ENCODE measurements at regions not wholly inside any gene's neighbourhood (a gene's known extent, or its start where the extent isn't known, plus 50 kb on each side); places are given as distances from the start of the nearest gene placed in this dataset.
"Not testable (repeated sequence)": the region's sequence is repeated elsewhere in the genome, so short reads cannot be mapped to it uniquely, and the experiment has no call there.

- no peak overlapping the region for H4K91ac ChIP-seq (replicated peaks; ENCODE audit: insufficient read length, low read length)
- POLR2A ChIA-PET (ENCODE audit: partially characterized antibody) = no interaction called here
- H3K14ac ChIP-seq (ENCODE audit: insufficient read length) = no peak overlapping the region
- H4K20me1 ChIP-seq (replicated peaks in 1 of 2; ENCODE audit: control insufficient read depth in 1 of 2, insufficient read depth in 2 of 2, low read length in 2 of 2) = no peaks in the 10 kb centered on the region
- no peak overlapping the region for H2AK5ac ChIP-seq (ENCODE audit: low read depth, low read length)
- WGBS, 2 experiments (ENCODE audit: extremely low coverage in 1 of 2, insufficient coverage in 1 of 2, insufficient read length in 1 of 2, insufficient replicate concordance in 2 of 2, low coverage in 1 of 2, low lambda C conversion rate in 2 of 2, missing lambda C conversion rate in 1 of 2) = 58% methylated on average over 1 of the region's 1 CpG; no CpG with 5 or more reads in 1 of the 2 experiments
- no peaks in the 10 kb centered on the region for H3K4me1 ChIP-seq (replicated peaks in 1 of 4; ENCODE audit: control insufficient read depth in 3 of 4, insufficient read depth in 4 of 4, low read length in 3 of 4)
- H3K36me3 ChIP-seq (ENCODE audit: control insufficient read depth in 2 of 4, insufficient read depth in 4 of 4, low read length in 3 of 4) = no peaks in the 10 kb centered on the region
- FAIRE-seq = no peak
- no peak overlapping the region for H3K4me2 ChIP-seq (ENCODE audit: insufficient read depth in 1 of 2, low read depth in 2 of 2, low read length in 2 of 2)
- H4K5ac ChIP-seq (ENCODE audit: insufficient read length, low read depth, low read length) = no peak overlapping the region
- H2BK15ac ChIP-seq (ENCODE audit: low read length) = no peak overlapping the region
- H4K8ac ChIP-seq (ENCODE audit: extremely low read depth, insufficient read depth, low read length) = no peak overlapping the region
- H3K23me2 ChIP-seq (ENCODE audit: low read depth, low read length) = no peaks in the 10 kb centered on the region
- TF ChIP-seq MAFK (IDR thresholded peaks at IDR 0.05; ENCODE audit: low read depth, low read length) (peak; percentile 20; the same call in 1 of the 2 replicates), EZH2 (IDR thresholded peaks at IDR 0.05; ENCODE audit: low read depth, low read length, severe bottlenecking) (no peak)
- CTCF ChIA-PET (ENCODE audit: partially characterized antibody) = no interaction called here
- H2BK120ac ChIP-seq (replicated peaks; ENCODE audit: low read depth, low read length) = no peak overlapping the region
- H3K27ac ChIP-seq (ENCODE audit: low read depth, low read length) = no peak overlapping the region
- no peak overlapping the region for H3K4ac ChIP-seq (replicated peaks; ENCODE audit: insufficient read length, low read depth, low read length)
- no peak for DNase-seq (ENCODE audit: low read depth in 1 of 2, low spot score in 2 of 2)
- no peak overlapping the region for H3K18ac ChIP-seq (ENCODE audit: extremely low read depth, low read length)
- no peaks in the 10 kb centered on the region for H3K27me3 ChIP-seq (replicated peaks in 1 of 4; ENCODE audit: control insufficient read depth in 3 of 4, extremely low read depth in 1 of 4, insufficient read depth in 3 of 4, low read length in 3 of 4)
- no peak overlapping the region for H3K56ac ChIP-seq (replicated peaks; ENCODE audit: insufficient read length, low read depth, low read length)
- H3K79me1 ChIP-seq (ENCODE audit: low read depth, low read length) = no peaks in the 10 kb centered on the region
- H3K79me2 ChIP-seq (ENCODE audit: control insufficient read depth in 1 of 2, insufficient read depth in 2 of 2, low read length in 2 of 2) = no peaks in the 10 kb centered on the region
- no peak overlapping the region for H3K9ac ChIP-seq (replicated peaks in 1 of 4; ENCODE audit: extremely low read depth in 1 of 4, low read depth in 3 of 4, low read length in 3 of 4)
- no peak overlapping the region for H2BK5ac ChIP-seq (ENCODE audit: low read depth, low read length)
- no peak overlapping the region for H3K4me3 ChIP-seq (ENCODE audit: extremely low read depth in 1 of 4, insufficient read depth in 2 of 4, low read depth in 3 of 4, low read length in 4 of 4)
- H3K9me3 ChIP-seq (ENCODE audit: insufficient read depth in 2 of 2, low read depth in 1 of 2, low read length in 1 of 2) = peaks cover 6 to 10% of the 10 kb centered on the region in 2 experiments; a peak in 3 of 4 replicates
- no peak overlapping the region for H2BK20ac ChIP-seq (ENCODE audit: low read length)
- no peak overlapping the region for H2BK12ac ChIP-seq (ENCODE audit: low read depth, low read length)
- H2AFZ ChIP-seq (ENCODE audit: low read length) = no peak overlapping the region
- H3K23ac ChIP-seq (ENCODE audit: insufficient read length) = no peak overlapping the region
Measured at GRCh38 chr21:24486973-24487372, 1120.3 kb downstream of the MRPL39 start.

- H2AFZ ChIP-seq (ENCODE audit: low read length); H4K91ac ChIP-seq (replicated peaks; ENCODE audit: insufficient read length, low read length); H3K4me2 ChIP-seq (ENCODE audit: insufficient read depth in 1 of 2, low read depth in 2 of 2, low read length in 2 of 2); H3K27ac ChIP-seq (ENCODE audit: low read depth, low read length); H3K4me1 ChIP-seq (replicated peaks in 1 of 4; ENCODE audit: control insufficient read depth in 3 of 4, insufficient read depth in 4 of 4, low read length in 3 of 4); H4K5ac ChIP-seq (ENCODE audit: insufficient read length, low read depth, low read length); H2BK15ac ChIP-seq (ENCODE audit: low read length); H2BK120ac ChIP-seq (replicated peaks; ENCODE audit: low read depth, low read length); H3K23ac ChIP-seq (ENCODE audit: insufficient read length); FAIRE-seq; CTCF ChIA-PET (ENCODE audit: partially characterized antibody); H3K23me2 ChIP-seq (ENCODE audit: low read depth, low read length); H3K56ac ChIP-seq (replicated peaks; ENCODE audit: insufficient read length, low read depth, low read length); H4K8ac ChIP-seq (ENCODE audit: extremely low read depth, insufficient read depth, low read length); H3K27me3 ChIP-seq (replicated peaks in 1 of 4; ENCODE audit: control insufficient read depth in 3 of 4, extremely low read depth in 1 of 4, insufficient read depth in 3 of 4, low read length in 3 of 4); H2BK20ac ChIP-seq (ENCODE audit: low read length); H3K9ac ChIP-seq (replicated peaks in 1 of 4; ENCODE audit: extremely low read depth in 1 of 4, low read depth in 3 of 4, low read length in 3 of 4); H2BK12ac ChIP-seq (ENCODE audit: low read depth, low read length); H2BK5ac ChIP-seq (ENCODE audit: low read depth, low read length); DNase-seq (ENCODE audit: low read depth in 1 of 2, low spot score in 2 of 2); H2AK5ac ChIP-seq (ENCODE audit: low read depth, low read length); H3K4me3 ChIP-seq (ENCODE audit: extremely low read depth in 1 of 4, insufficient read depth in 2 of 4, low read depth in 3 of 4, low read length in 4 of 4); H3K4ac ChIP-seq (replicated peaks; ENCODE audit: insufficient read length, low read depth, low read length); POLR2A ChIA-PET (ENCODE audit: partially characterized antibody); H3K36me3 ChIP-seq (ENCODE audit: control insufficient read depth in 2 of 4, insufficient read depth in 4 of 4, low read length in 3 of 4); H3K14ac ChIP-seq (ENCODE audit: insufficient read length); H3K79me2 ChIP-seq (ENCODE audit: control insufficient read depth in 1 of 2, insufficient read depth in 2 of 2, low read length in 2 of 2); H4K20me1 ChIP-seq (replicated peaks in 1 of 2; ENCODE audit: control insufficient read depth in 1 of 2, insufficient read depth in 2 of 2, low read length in 2 of 2); H3K79me1 ChIP-seq (ENCODE audit: low read depth, low read length); H3K18ac ChIP-seq (ENCODE audit: extremely low read depth, low read length): not testable (repeated sequence)
- H3K9me3 ChIP-seq (ENCODE audit: insufficient read depth in 2 of 2, low read depth in 1 of 2, low read length in 1 of 2) = peaks cover 10 to 11% of the 10 kb centered on the region in 2 experiments
- WGBS, 2 experiments (ENCODE audit: extremely low coverage in 1 of 2, insufficient coverage in 1 of 2, insufficient read length in 1 of 2, insufficient replicate concordance in 2 of 2, low coverage in 1 of 2, low lambda C conversion rate in 2 of 2, missing lambda C conversion rate in 1 of 2) = 75% methylated on average over 1 of the region's 1 CpG; no CpG with 5 or more reads in 1 of the 2 experiments
Measured at GRCh38 chr21:24483361-24483760, 1123.9 kb downstream of the MRPL39 start.
